ENCODE measurements at regions not wholly inside any gene's neighbourhood (a gene's known extent, or its start where the extent isn't known, plus 50 kb on each side); places are given as distances from the start of the nearest gene placed in this dataset.
"Not testable (repeated sequence)": the region's sequence is repeated elsewhere in the genome, so short reads cannot be mapped to it uniquely, and the experiment has no call there.

- DNase-seq (ENCODE audit: low read depth in 1 of 2, low spot score in 1 of 2) = no peak
Measured at GRCh38 chr9:32072570-32072969, 311.9 kb upstream of the ACO1 start.

- no peak for DNase-seq (ENCODE audit: low read depth in 1 of 2, low spot score in 1 of 2)
Measured at GRCh38 chr9:32092031-32092430, 292.4 kb upstream of the ACO1 start.

- no peak for DNase-seq (ENCODE audit: low read depth in 1 of 2, low spot score in 1 of 2)
Measured at GRCh38 chr9:32117291-32117690, 267.2 kb upstream of the ACO1 start.

DNA sequence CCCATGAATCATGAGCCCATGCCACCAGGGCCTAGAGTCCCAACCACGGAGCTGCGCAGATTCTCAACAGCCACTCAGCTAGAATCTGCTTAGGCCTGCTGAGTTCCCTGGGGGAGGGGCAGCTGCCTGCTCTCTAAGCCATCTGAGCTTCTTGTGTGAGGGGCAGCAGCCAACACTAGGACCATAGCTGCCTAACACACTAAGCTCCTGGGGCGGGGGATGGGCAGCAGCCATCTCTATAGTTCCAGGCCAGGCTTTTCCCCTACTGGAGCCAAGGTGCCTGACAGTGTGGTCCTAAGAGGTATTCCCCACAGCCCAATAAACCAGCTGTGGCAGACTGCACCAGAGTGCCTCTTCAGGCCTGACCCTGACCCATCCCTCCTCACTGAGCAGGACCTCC, 255.9 kb upstream of the ACO1 start:
- DNase-seq (ENCODE audit: low read depth in 1 of 2, low spot score in 1 of 2) = no peak

DNA sequence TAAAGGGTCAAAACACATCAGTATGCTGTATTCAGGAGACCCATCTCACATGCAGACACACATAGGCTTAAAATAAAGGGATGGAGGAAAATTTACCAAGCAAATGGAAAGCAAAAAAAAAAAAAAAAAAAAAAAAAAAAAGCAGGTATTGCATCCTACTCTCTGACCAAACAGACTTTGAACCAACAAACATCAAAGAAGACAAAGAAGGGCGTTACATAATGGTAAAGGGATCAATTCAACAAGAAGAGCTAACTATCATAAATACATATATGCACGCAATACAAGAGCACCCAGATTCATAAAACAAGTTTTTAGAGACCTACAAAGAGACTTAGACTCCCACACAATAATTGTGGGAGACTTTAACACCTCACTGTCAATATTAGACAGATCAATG, 253.7 kb upstream of the ACO1 start:
- not testable (repeated sequence) for DNase-seq (ENCODE audit: low read depth in 1 of 2, low spot score in 1 of 2)

DNA sequence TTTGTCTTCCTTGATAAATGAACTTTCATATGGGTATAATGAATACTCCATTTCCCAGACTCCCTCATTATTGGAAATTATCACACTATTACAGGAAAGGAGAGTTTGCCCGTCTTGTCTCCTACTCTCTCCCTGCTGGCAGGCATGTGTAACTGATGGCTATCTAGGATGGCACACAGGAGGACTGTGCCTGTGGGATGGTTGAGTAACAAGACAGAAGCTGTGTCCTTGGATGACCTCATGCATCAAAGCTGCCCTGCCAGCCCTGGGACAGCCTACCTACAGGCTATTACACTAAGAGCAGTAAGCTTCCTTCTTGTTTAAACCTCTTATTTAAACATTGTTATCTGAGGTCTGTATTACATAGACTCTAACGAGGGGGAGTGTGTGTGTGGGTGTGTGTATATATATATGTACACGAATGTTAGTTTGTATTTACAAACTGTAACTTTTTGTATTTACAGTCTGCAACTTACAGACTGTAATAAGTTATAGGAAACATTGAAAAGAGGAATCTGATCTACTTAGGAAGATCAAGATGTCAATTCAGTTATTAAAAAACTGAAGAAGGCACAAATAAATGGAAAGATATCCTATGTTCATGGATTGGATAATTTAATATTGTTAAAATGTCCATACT, 247.6 kb upstream of the ACO1 start:
- no peak for DNase-seq (ENCODE audit: low read depth in 1 of 2, low spot score in 1 of 2)

DNA sequence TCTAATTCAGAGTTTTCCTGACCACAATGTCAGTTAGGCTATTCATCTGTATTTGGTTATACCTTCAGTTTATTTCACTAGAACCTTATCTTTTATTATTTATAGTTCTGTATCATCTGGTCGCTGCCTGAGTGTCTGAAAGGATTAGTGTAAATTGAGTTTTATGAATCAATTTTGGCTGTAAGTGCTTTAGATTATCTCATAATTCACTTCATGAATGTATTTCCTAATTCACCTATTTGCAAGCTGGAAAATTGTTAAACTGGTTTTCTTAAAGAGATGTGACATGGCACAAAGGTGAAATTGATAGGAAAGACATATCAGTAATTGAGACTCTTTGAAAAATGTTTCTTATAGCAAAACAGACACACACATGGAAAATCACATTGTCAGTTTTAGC, 242.4 kb upstream of the ACO1 start:
- DNase-seq (ENCODE audit: low read depth in 1 of 2, low spot score in 1 of 2) = no peak

DNA sequence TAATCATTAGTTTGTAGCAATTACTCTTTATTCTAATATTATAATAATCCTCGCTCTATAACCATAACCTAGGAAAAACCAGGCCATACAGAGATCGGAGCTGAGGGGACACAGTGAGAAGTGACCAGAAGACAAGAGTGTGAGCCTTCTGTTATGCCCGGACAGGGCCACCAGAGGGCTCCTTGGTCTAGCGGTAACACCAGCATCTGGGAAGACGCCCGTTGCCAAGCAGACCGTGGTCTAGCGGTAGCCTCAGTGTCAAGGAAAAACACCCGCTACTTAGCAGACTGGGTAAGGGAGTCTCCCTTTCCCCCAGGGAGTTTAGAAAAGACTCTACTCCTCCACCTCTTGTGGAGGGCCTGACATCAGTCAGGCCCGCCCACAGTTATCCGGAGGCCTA, 235.9 kb upstream of the ACO1 start:
- not testable (repeated sequence) for DNase-seq (ENCODE audit: low read depth in 1 of 2, low spot score in 1 of 2)

- no peak for DNase-seq (ENCODE audit: low read depth in 1 of 2, low spot score in 1 of 2)
Measured at GRCh38 chr9:32161209-32161608, 223.2 kb upstream of the ACO1 start.

DNA sequence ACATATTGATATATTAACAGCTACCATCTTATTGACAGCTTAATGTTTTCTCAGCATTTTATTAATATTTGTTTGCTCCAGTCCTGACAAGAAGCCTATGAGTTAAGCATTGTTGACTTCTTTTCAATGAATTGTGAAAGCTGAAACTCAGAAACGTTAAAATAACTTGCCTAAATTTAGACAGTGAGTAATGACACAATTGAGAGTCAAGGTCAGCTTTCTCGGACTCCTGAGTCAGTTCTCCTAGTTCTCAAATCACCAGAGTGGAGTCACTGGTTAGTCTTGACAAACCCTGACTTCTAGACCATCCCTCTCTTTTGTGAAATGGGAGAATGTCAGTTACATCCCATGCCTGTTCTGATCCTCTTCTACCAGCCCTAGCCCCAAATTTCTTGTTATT, 222.7 kb upstream of the ACO1 start:
- DNase-seq (ENCODE audit: low read depth in 1 of 2, low spot score in 1 of 2) = no peak

- not testable (repeated sequence) for DNase-seq (ENCODE audit: low read depth in 1 of 2, low spot score in 1 of 2)
Measured at GRCh38 chr9:32166316-32166715, 218.1 kb upstream of the ACO1 start.

- no peak for DNase-seq (ENCODE audit: low read depth in 1 of 2, low spot score in 1 of 2)
Measured at GRCh38 chr9:32171339-32171738, 213.1 kb upstream of the ACO1 start.

GRCh38 chr9:32172256-32172655, 212.2 kb upstream of the ACO1 start:
- no peak for DNase-seq (ENCODE audit: low read depth in 1 of 2, low spot score in 1 of 2)

- DNase-seq (ENCODE audit: low read depth in 1 of 2, low spot score in 1 of 2) = no peak
Measured at GRCh38 chr9:32177396-32177795, 207.0 kb upstream of the ACO1 start.

DNA sequence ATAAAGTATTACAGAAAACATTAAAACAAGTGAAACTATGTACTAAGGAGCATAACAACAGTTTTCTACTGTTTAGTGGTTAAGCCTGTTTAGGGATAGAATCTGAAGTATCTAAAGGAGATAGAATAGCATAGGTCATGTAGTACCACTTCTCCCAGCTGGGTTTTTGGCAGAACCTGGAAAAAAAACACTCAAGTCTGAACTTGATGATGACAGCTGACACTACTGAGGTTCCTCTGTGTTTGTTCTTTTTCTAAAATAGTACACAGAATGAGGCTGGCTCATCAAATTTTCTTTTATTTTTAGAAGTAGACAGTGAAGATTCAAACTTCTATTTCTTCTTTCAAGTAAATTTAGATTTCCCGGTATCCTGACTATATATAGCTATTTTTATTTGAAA, 203.8 kb upstream of the ACO1 start:
- DNase-seq (ENCODE audit: low read depth in 1 of 2, low spot score in 1 of 2) = no peak

DNA sequence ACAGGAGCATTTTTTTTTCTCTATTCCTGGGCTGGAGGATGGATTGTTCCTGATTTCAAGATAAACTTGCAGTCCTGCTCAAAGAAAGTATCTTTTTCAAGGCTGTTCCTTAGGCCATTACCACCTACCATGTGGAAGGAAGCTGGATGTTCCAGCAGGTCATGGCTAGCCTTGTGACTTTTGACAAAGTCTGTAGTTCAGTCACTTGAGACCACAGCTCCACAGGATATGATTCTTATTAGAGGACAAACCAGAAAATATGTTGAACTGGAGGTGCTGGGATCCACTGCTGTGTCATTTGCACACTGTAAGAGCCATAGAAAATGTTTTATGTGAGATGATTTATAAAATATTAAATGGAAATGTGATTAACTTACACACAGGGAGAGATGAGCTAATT, 184.2 kb upstream of the ACO1 start:
- no peak for DNase-seq (ENCODE audit: low read depth in 1 of 2, low spot score in 1 of 2)

DNA sequence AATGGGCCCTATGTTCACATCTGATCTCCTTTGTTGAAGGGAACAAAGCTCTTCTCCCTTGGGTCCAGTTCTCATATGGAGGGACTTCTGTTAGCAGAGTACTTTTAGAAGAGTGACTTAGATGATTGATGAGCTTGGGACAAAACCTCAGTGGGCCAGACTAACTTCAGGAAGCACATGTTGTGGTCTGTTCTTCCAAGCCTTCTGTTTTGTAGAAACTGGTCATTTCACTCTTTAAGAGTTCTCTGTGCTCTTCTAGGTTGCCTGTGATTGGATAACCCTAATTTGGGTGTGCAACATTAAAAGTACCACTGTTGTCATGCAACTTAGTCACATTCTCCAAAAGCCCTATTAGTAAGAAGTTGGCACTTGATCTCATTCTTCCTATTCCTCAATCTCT, 183.5 kb upstream of the ACO1 start:
- DNase-seq (ENCODE audit: low read depth in 1 of 2, low spot score in 1 of 2) = no peak

- not testable (repeated sequence) for DNase-seq (ENCODE audit: low read depth in 1 of 2, low spot score in 1 of 2)
Measured at GRCh38 chr9:32209164-32209563, 175.3 kb upstream of the ACO1 start.

DNA sequence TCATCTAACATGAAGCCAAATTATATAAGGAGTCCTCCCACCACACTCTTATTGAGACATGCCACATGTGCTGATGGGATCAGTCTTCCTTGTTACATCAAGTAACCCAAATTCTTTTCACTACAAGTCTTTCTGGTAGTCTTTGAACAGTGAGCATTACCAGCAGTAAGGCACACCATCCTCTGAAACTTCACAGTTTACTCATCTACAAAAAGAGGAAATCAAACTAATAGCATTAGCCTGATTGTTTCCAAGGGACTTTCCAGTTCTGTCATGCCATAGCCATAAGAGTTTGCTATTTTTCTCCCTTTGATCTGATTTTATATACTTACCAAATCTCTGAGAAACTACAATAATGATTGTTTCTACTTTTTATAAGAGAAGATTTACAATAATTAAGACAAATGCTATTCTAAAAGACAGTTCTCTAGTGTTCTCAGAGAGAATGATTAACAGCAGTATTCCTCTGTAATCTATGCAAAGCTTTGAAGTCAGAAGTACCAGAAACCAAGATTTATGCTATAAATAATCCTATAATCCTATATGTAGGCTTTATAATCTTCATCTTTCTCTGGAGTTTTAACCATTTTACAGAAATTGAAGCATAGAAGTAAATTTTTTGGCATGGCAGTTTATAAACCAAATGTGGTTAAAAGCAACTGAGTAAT, 166.2 kb upstream of the ACO1 start:
- no peak for DNase-seq (ENCODE audit: low read depth in 1 of 2, low spot score in 1 of 2)

GRCh38 chr9:32220750-32221149, 163.7 kb upstream of the ACO1 start:
- no peak for DNase-seq (ENCODE audit: low read depth in 1 of 2, low spot score in 1 of 2)

GRCh38 chr9:32234451-32234850, 150.0 kb upstream of the ACO1 start:
- DNase-seq (ENCODE audit: low read depth in 1 of 2, low spot score in 1 of 2) = no peak

DNA sequence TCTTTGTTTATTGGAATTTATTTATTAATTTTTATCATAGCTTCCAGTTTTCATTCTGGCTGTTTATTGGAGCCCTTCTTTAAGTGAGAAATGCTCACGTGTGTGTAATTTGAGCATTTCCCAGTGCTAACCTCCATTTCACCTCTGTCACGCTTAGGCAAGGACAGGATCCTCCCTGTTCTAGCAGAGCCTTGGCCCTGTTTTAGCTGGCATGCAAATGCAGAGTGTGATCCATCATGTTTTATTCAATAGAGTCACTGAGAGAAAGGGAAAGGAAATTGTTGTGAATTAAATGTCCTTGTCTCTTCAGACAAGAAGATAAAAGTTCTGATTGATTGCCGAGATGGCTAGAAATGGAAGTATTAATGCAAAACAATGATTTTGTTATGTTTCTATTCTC, 137.3 kb upstream of the ACO1 start:
- DNase-seq (ENCODE audit: low read depth in 1 of 2, low spot score in 1 of 2) = no peak

DNA sequence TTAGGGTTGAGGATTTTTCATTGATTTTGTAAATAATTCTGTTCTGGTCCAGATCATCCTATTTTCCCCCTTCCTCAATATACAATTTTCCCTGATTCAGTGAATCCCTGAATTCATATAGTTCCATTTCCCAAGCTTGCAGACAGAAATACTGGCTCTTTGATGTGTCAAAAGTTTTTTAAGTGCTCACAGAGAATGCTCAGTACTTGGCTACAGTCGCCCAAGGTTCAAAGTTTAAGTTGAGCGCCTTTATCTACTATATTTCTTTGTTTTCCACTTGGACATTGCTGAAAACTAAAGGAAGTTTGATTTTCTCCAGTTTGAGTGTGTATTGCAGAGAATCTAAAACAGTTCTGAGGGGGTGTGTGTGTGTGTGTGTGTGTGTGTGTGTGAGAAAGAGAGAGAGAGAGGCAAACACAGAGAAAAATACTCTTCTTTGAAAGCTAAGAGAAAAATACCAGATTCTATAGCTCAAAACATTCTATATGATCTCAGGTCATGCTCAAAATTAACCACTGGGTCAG, 136.2 kb upstream of the ACO1 start:
- no peak for DNase-seq (ENCODE audit: low read depth in 1 of 2, low spot score in 1 of 2)

All from stimulated activated CD4-positive, alpha-beta T cell treated with anti-CD3 and anti-CD28 coated beads, Interleukin-15, amount 100 ng/mL, for 1 hour (primary cell).